WERI-Rb-1 (cell line): ENCODE measurements at regions not wholly inside any gene's neighbourhood (a gene's known extent, or its start where the extent isn't known, plus 50 kb on each side); places are given as distances from the start of the nearest gene placed in this dataset.

Experiments
- DNase-seq: peaks from one replicate; pipeline ENCODE4 v3.0.0-alpha.2; 2020
- H3K27ac ChIP-seq: fragments of 250-450 bp; sonication (Bioruptor Pico); 2 replicates; pipeline ENCODE4 v1.5.1; 2020; ENCODE audit warnings: mild to moderate bottlenecking, moderate library complexity
- H3K27me3 ChIP-seq: fragments of 250-450 bp; sonication (Bioruptor Pico); 2 replicates; pipeline ENCODE4 v1.5.1; 2021; ENCODE audit warnings: mild to moderate bottlenecking, low read depth, moderate library complexity; ENCODE audit not compliant: insufficient read depth, severe bottlenecking
- H3K36me3 ChIP-seq: fragments of 250-450 bp; sonication (Bioruptor Pico); 2 replicates; pipeline ENCODE4 v1.5.1; 2020; ENCODE audit warnings: mild to moderate bottlenecking, moderate library complexity
- H3K4me3 ChIP-seq: 2 replicates; pipeline ENCODE4 v1.5.1; 2011; ENCODE audit warnings: low read depth, mild to moderate bottlenecking, control low read depth, low read length
- H3K9me3 ChIP-seq: fragments of 250-450 bp; sonication (Bioruptor Pico); 2 replicates; pipeline ENCODE4 v1.5.1; 2021; ENCODE audit warnings: mild to moderate bottlenecking, moderate library complexity; ENCODE audit not compliant: severe bottlenecking
- TF ChIP-seq, protein P1 (sequence below): IDR thresholded peaks from 2 replicates; pipeline ENCODE4 v1.5.1; 2011; ENCODE audit warnings: low read depth, mild to moderate bottlenecking, control low read depth, inconsistent platforms, low read length

DNA sequence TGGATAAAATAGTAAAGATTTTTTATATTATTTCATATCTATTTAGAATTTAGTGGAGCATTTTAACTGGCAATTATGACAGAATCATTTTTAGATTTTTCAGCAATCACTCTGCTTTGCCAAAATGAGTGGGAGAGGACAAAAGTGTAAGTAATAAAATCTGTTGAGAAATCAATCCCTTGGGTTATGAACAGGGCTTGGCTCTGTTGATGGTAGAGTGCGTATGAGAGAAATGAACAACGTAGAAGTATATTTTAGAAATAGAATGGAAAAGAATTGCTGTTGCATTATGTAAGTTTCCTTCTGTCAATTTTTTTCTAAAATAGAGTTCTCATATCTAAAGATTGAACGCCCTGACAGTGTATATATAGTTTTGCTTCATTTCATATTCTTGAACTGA lies 154.1 kb upstream of the PRDM9 start:
- H3K9me3 ChIP-seq, result no peaks in the 10 kb centered on the region
- no peaks in the 10 kb centered on the region for H3K36me3 ChIP-seq
- TF ChIP-seq, protein P1, sequence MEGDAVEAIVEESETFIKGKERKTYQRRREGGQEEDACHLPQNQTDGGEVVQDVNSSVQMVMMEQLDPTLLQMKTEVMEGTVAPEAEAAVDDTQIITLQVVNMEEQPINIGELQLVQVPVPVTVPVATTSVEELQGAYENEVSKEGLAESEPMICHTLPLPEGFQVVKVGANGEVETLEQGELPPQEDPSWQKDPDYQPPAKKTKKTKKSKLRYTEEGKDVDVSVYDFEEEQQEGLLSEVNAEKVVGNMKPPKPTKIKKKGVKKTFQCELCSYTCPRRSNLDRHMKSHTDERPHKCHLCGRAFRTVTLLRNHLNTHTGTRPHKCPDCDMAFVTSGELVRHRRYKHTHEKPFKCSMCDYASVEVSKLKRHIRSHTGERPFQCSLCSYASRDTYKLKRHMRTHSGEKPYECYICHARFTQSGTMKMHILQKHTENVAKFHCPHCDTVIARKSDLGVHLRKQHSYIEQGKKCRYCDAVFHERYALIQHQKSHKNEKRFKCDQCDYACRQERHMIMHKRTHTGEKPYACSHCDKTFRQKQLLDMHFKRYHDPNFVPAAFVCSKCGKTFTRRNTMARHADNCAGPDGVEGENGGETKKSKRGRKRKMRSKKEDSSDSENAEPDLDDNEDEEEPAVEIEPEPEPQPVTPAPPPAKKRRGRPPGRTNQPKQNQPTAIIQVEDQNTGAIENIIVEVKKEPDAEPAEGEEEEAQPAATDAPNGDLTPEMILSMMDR, result no peak
- H3K27me3 ChIP-seq, result no peaks in the 10 kb centered on the region
- H3K4me3 ChIP-seq, result no peak overlapping the region
- no peak overlapping the region for H3K27ac ChIP-seq
- no peak for DNase-seq

DNA sequence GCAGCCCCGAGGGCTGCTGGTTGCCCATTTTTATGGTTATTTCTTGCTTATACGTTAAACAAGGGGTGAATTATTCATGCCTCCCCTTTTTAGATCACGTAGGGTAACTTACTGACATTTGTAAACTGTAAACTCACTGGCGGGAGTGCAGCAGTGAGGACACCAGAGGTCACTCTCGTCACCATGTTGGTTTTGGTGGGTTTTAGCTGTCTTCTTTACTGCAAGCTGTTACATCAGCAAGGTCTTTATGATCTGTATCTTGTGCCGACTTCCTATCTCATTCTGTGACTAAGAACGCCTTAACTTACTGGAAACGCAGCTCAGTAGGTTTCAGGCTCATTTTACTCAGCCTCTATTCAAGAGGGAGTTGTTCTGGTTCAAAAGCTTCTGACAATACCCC lies 155.0 kb upstream of the PRDM9 start:
- H3K36me3 ChIP-seq, result no peaks in the 10 kb centered on the region
- no peaks in the 10 kb centered on the region for H3K9me3 ChIP-seq
- no peak overlapping the region for H3K27ac ChIP-seq
- no peaks in the 10 kb centered on the region for H3K27me3 ChIP-seq
- no peak overlapping the region for H3K4me3 ChIP-seq
- DNase-seq, result peak; percentile 71
- TF ChIP-seq, protein P1, result peak; percentile 74

DNA sequence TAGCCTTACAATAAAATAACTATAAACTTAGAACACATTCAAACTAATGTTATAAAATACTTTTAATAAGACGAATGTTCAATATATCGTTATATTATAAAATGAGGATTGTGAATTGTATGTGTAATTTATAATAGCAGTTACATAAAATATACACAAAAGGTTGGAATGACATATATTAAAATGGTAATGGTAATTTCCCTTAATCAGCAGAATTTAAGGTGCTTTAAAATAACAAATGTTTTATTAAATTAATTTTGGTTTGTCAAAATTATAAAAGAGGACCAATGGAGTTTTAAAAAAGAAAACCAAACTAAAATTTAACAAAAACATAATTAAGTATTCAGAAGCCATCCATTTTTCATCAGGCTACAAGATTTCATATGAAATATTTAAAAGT lies 164.3 kb upstream of the PRDM9 start:
- Histone ChIP-seq H3K36me3 (no peaks in the 10 kb centered on the region), H3K9me3 (no peaks in the 10 kb centered on the region), H3K27me3 (no peaks in the 10 kb centered on the region), H3K4me3 (no peak overlapping the region), H3K27ac (no peak overlapping the region)
- DNase-seq, result no peak
- TF ChIP-seq, protein P1, result no peak

DNA sequence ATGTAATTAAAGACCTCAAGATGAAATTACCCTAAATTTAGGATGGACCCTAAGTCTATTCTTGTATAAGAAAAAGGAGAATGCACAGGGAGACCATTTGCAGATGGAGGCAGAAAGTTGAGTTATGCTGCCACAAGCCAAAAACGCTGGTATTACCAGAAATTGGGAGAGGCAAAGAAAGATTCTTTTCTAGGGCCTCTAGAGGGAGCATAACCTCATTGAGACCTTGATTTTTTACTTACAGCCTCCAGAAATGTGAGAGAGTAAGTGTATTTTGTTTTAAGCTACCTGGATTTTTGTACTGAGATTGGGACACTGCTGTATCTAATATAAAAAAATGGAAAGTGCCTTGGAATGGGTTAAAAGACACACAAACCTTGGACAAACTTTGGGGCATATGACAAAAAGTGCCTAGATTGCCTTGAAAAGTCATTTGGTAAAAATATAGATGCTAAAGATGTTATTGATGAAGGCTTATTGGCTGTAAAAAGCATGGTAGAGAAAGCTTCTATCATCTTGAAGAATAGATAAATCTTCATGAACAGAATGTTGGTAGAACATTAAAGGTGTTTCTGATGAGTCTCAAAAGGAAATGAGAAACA lies 174.7 kb upstream of the PRDM9 start:
- Histone ChIP-seq H3K4me3 (no peak overlapping the region), H3K27me3 (no peaks in the 10 kb centered on the region), H3K9me3 (no peaks in the 10 kb centered on the region), H3K27ac (no peak overlapping the region), H3K36me3 (no peaks in the 10 kb centered on the region)
- TF ChIP-seq, protein P1, result peak; percentile 54; the same call in 1 of the 2 replicates
- no peak for DNase-seq

DNA sequence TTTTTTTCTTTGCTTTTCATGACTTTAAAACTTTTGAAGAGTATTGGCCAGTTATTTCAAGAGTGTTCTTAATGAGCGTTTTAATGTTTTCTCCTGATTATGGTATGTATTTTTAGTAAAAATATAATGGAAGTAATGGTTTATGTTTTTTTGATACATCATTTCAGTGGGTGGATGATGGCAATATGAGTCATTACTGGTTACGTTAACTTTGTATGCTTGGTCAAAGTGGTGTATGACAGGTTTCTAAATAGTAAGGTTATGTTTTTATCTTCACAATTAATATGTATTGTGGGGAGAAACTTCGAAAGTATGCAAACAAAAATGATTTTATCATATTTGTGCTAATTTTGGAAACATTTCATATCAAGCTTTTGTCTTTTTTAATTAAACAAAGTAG lies 176.7 kb upstream of the PRDM9 start:
- DNase-seq, result no peak
- TF ChIP-seq, protein P1, result no peak
- Histone ChIP-seq H3K27ac (no peak overlapping the region), H3K36me3 (no peaks in the 10 kb centered on the region), H3K4me3 (no peak overlapping the region), H3K27me3 (no peaks in the 10 kb centered on the region), H3K9me3 (no peaks in the 10 kb centered on the region)

DNA sequence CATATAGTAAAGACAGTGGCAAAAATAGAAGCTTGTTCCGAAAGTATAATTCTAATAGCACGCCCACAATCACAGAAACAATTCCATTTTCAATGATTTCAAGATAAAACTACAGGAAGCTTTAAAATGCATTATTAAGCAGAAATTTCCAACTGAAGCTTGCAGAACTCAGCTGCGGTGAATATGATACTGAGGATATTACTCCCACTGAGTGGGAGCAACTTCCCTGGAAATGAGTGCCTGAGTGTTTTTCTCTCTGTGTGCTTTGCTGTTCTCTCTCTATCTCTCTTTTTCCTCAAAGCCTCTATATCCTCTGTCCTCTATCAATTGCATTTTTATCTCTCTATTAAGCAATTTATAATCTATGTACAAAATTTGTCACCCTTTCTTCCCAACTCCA lies 187.5 kb upstream of the PRDM9 start:
- DNase-seq, result no peak
- TF ChIP-seq, protein P1, result no peak
- Histone ChIP-seq H3K27me3 (no peaks in the 10 kb centered on the region), H3K36me3 (no peaks in the 10 kb centered on the region), H3K9me3 (no peaks in the 10 kb centered on the region), H3K4me3 (no peak overlapping the region), H3K27ac (no peak overlapping the region)
